ENCODE measurements at regions not wholly inside any gene's neighbourhood (a gene's known extent, or its start where the extent isn't known, plus 50 kb on each side); places are given as distances from the start of the nearest gene placed in this dataset.

GRCh38 chrX:137896123-137896522, 330.2 kb downstream of the ZIC3 start:
- 8% methylated on average over 3 of the region's 3 CpGs for WGBS (ENCODE audit: insufficient coverage, insufficient replicate concordance, low lambda C conversion rate, missing lambda C conversion rate)
- Histone ChIP-seq H3K9me3 (replicated peaks; ENCODE audit: control insufficient read depth, insufficient read depth, low read length) (no peaks in the 10 kb centered on the region), H2AFZ (ENCODE audit: control insufficient read depth, low read depth, low read length) (no peak overlapping the region), H3K27ac (ENCODE audit: control insufficient read depth, insufficient read depth) (no peak overlapping the region), H3K79me2 (ENCODE audit: control insufficient read depth, insufficient read depth, low read length) (no peaks in the 10 kb centered on the region), H4K20me1 (ENCODE audit: control insufficient read depth, insufficient read depth) (no peaks in the 10 kb centered on the region), H3K36me3 (ENCODE audit: control insufficient read depth in 2 of 2, insufficient read depth in 2 of 2, low read length in 1 of 2) (no peaks in the 10 kb centered on the region), H3K9ac (ENCODE audit: control insufficient read depth, insufficient read depth, low read length) (no peak overlapping the region), H3K4me1 (ENCODE audit: control insufficient read depth, insufficient read depth, low read length) (no peaks in the 10 kb centered on the region), H3K4me3 (no peak overlapping the region), H3K4me2 (ENCODE audit: control insufficient read depth, insufficient read depth) (no peak overlapping the region), H3K27me3 (replicated peaks in 1 of 2; ENCODE audit: control insufficient read depth in 2 of 2, insufficient read depth in 2 of 2, low read length in 1 of 2) (no peaks in the 10 kb centered on the region)
- ATAC-seq, result no peak
- intact Hi-C loops (cut with micrococcal nuclease; ENCODE audit: unreplicated experiment) (no loop called here), in situ Hi-C loops (cut with MboI) (no loop called here)
- CTCF ChIA-PET, result no interaction called here
- POLR2A ChIA-PET, result no interaction called here
- RAD21 ChIA-PET (ENCODE audit: unreplicated experiment), result no interaction called here
- BruUV-seq (replicated peaks), result no TSS peak
- no peak for FAIRE-seq
- SMC1A ChIA-PET (ENCODE audit: uncharacterized antibody, unreplicated experiment), result no interaction called here
- no peak for DNase-seq (ENCODE audit: low read depth, low spot score)
- TF ChIP-seq RAD21 (IDR thresholded peaks at IDR 0.05; ENCODE audit: insufficient read depth, low read depth, low read length) (no peak), ZNF687 (IDR thresholded peaks at IDR 0.05) (no peak), ZBTB40 (IDR thresholded peaks at IDR 0.05; ENCODE audit: borderline replicate concordance) (no peak), SREBF2 (IDR thresholded peaks at IDR 0.05; ENCODE audit: low read length) (no peak), SMAD1 (IDR thresholded peaks at IDR 0.05; ENCODE audit: low read depth, partially characterized antibody) (no peak), JUNB (IDR thresholded peaks at IDR 0.05) (no peak), ZZZ3 (IDR thresholded peaks at IDR 0.05; ENCODE audit: control insufficient read depth, insufficient read length, low read depth) (no peak), TCF7 (IDR thresholded peaks at IDR 0.05; ENCODE audit: borderline replicate concordance) (no peak), KDM1A (IDR thresholded peaks at IDR 0.05; ENCODE audit: borderline replicate concordance) (no peak), YY1 (IDR thresholded peaks at IDR 0.05; ENCODE audit: low read depth, low read length) (no peak)
- TF ChIP-seq, protein P1, sequence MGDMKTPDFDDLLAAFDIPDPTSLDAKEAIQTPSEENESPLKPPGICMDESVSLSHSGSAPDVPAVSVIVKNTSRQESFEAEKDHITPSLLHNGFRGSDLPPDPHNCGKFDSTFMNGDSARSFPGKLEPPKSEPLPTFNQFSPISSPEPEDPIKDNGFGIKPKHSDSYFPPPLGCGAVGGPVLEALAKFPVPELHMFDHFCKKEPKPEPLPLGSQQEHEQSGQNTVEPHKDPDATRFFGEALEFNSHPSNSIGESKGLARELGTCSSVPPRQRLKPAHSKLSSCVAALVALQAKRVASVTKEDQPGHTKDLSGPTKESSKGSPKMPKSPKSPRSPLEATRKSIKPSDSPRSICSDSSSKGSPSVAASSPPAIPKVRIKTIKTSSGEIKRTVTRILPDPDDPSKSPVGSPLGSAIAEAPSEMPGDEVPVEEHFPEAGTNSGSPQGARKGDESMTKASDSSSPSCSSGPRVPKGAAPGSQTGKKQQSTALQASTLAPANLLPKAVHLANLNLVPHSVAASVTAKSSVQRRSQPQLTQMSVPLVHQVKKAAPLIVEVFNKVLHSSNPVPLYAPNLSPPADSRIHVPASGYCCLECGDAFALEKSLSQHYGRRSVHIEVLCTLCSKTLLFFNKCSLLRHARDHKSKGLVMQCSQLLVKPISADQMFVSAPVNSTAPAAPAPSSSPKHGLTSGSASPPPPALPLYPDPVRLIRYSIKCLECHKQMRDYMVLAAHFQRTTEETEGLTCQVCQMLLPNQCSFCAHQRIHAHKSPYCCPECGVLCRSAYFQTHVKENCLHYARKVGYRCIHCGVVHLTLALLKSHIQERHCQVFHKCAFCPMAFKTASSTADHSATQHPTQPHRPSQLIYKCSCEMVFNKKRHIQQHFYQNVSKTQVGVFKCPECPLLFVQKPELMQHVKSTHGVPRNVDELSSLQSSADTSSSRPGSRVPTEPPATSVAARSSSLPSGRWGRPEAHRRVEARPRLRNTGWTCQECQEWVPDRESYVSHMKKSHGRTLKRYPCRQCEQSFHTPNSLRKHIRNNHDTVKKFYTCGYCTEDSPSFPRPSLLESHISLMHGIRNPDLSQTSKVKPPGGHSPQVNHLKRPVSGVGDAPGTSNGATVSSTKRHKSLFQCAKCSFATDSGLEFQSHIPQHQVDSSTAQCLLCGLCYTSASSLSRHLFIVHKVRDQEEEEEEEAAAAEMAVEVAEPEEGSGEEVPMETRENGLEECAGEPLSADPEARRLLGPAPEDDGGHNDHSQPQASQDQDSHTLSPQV (IDR thresholded peaks at IDR 0.05), result no peak
- TF ChIP-seq, protein P2, sequence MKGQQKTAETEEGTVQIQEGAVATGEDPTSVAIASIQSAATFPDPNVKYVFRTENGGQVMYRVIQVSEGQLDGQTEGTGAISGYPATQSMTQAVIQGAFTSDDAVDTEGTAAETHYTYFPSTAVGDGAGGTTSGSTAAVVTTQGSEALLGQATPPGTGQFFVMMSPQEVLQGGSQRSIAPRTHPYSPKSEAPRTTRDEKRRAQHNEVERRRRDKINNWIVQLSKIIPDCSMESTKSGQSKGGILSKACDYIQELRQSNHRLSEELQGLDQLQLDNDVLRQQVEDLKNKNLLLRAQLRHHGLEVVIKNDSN (IDR thresholded peaks at IDR 0.05; ENCODE audit: borderline replicate concordance, extremely low read length, insufficient read depth, low read depth, low read length), result no peak

All from GM12878 (cell line).